ENCODE measurements at regions not wholly inside any gene's neighbourhood (a gene's known extent, or its start where the extent isn't known, plus 50 kb on each side); places are given as distances from the start of the nearest gene placed in this dataset.
"Not testable (repeated sequence)": the region's sequence is repeated elsewhere in the genome, so short reads cannot be mapped to it uniquely, and the experiment has no call there.

- DNase-seq (ENCODE audit: low read depth in 2 of 3, low spot score in 1 of 3) = no peak
Observed at GRCh38 chr19:28136796-28137195, 1076.2 kb downstream of the UQCRFS1 start.

DNA sequence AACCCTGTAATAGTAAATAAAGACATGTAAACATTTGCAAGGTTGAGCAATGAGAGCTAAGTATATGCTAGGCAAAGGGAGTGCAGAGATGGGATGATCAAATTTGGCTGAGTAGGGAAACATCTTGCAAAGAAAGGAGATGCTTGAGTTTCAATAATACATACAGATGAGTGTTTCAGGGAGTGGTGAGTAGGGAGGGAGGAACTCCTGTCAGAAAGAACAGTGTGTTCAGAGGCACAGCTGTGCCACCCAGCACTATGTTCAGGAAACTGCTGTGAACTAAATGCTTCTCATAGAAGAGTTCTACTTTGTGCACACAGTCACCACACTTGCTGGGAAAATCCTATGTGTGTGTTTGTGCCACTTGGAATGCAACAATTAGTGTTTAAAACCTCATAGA, 1077.1 kb downstream of the UQCRFS1 start:
- no peak for DNase-seq (ENCODE audit: low read depth in 2 of 3, low spot score in 1 of 3)

- DNase-seq (ENCODE audit: low read depth in 2 of 3, low spot score in 1 of 3) = no peak
Observed at GRCh38 chr19:28134311-28134710, 1078.6 kb downstream of the UQCRFS1 start.

GRCh38 chr19:28130881-28131280, 1082.1 kb downstream of the UQCRFS1 start:
- DNase-seq (ENCODE audit: low read depth in 2 of 3, low spot score in 1 of 3) = not testable (repeated sequence)

GRCh38 chr19:28130066-28130511, 1082.9 kb downstream of the UQCRFS1 start:
- DNase-seq (ENCODE audit: low read depth in 2 of 3, low spot score in 1 of 3) = no peak

GRCh38 chr19:28128341-28128740, 1084.6 kb downstream of the UQCRFS1 start:
- no peak for DNase-seq (ENCODE audit: low read depth in 2 of 3, low spot score in 1 of 3)

GRCh38 chr19:28126135-28126898, 1086.6 kb downstream of the UQCRFS1 start:
- DNase-seq (ENCODE audit: low read depth in 2 of 3, low spot score in 1 of 3) = no peak

GRCh38 chr19:28122734-28123133, 1090.2 kb downstream of the UQCRFS1 start:
- no peak for DNase-seq (ENCODE audit: low read depth in 2 of 3, low spot score in 1 of 3)

- DNase-seq (ENCODE audit: low read depth in 2 of 3, low spot score in 1 of 3) = no peak
Observed at GRCh38 chr19:28118235-28118634, 1094.7 kb downstream of the UQCRFS1 start.

DNA sequence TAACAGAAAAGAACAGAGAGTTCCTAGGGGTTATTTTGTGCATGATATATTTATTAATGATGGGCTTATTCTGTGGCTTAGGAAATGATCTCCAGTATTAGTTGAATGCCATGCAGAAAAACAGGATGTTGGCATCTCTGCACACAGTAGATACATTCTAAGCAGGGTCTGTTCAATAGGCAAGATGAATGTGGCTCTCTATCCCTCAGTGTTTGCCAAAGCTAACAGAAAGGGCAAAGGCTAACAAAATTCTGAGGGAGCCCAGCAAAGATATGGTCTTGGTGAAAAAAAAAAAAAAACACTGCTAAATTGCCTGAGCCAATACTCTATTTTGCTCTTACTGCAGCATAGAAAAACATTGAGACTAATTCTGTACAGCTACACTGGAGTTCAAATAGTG, 1095.8 kb downstream of the UQCRFS1 start:
- no peak for DNase-seq (ENCODE audit: low read depth in 2 of 3, low spot score in 1 of 3)

DNA sequence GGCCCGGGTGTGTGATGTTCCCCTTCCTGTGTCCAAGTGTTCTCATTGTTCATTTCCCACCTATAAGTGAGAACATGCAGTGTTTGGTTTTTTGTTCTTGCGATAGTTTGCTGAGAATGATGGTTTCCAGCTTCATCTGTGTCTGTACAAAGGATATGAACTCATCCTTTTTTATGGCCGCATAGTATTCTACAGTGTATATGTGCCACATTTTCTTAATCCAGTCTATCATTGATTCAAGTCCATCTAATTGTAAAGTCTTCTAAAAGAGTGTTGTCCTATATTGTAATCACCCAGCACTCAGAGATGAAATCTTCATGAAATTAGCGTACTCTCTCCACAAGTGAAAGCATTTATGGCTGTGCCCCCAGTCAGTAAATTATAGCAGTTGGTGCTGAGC, 1096.6 kb downstream of the UQCRFS1 start:
- DNase-seq (ENCODE audit: low read depth in 2 of 3, low spot score in 1 of 3) = not testable (repeated sequence)

DNA sequence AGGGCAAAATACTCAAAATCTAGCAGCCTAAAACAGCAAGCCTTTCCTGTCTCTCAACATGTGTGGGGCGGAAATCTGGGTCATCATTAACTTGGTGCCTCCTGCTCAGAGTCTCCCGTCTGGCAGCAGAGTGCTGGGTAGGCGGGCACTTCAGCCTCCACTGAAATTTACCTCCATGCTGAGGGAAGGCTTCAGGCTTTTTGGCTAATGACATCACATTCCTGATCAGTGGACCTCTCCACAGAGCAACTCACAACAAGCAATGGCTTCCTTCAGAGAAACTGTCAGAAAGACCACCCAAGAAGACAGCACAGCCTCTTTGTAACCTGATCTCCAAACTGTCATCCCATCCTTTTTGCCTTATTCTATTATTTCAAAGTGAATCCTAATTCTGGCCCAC, 1109.0 kb downstream of the UQCRFS1 start:
- no peak for DNase-seq (ENCODE audit: low read depth in 2 of 3, low spot score in 1 of 3)

GRCh38 chr19:28084659-28085157, 1128.2 kb downstream of the UQCRFS1 start:
- DNase-seq (ENCODE audit: low read depth in 2 of 3, low spot score in 1 of 3) = not testable (repeated sequence)

- DNase-seq (ENCODE audit: low read depth in 2 of 3, low spot score in 1 of 3) = no peak
Observed at GRCh38 chr19:28076628-28077027, 1136.3 kb downstream of the UQCRFS1 start.

- no peak for DNase-seq (ENCODE audit: low read depth in 2 of 3, low spot score in 1 of 3)
Observed at GRCh38 chr19:28075229-28075628, 1137.7 kb downstream of the UQCRFS1 start.

GRCh38 chr19:28074773-28075172, 1138.2 kb downstream of the UQCRFS1 start:
- no peak for DNase-seq (ENCODE audit: low read depth in 2 of 3, low spot score in 1 of 3)

DNA sequence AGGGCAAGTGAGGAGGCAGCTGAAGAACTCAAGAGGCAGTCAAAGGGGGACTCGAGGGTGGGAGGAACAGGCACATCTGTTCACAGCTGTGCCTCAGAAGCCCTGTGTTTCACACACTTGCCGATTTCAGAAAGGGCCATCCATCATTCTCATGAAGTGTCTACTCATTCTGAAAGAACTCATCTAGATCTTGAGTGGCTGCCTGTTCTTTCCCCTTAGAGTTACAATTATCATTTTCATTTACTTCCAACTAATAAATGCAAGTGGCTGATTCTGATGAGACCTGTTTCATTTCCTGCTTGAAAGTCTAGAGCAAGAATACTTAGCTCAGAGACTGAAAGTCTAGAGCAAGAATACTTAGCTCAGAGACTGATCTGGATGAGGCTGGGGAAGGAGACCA, 1145.1 kb downstream of the UQCRFS1 start:
- DNase-seq (ENCODE audit: low read depth in 2 of 3, low spot score in 1 of 3) = no peak

- no peak for DNase-seq (ENCODE audit: low read depth in 2 of 3, low spot score in 1 of 3)
Observed at GRCh38 chr19:28066988-28067387, 1146.0 kb downstream of the UQCRFS1 start.

DNA sequence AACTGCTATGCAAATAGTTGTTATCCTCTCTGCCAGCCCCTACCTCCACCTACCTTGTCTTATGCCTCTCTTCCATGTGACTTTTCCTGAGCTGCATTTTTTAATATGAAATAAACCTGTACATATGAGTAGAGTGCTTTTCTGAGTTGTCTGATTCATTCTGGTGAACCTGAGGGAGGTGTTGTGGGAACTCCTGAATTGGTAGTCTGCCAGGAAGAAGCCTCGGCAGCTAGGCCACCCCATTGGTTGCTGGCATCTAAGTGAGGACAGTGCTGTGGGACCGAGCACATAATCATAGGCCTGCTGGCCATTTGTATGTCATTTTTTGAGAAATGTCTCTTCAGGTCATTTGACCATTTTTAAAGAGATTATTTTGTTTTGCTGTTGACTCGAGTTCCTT, 1146.8 kb downstream of the UQCRFS1 start:
- DNase-seq (ENCODE audit: low read depth in 2 of 3, low spot score in 1 of 3) = no peak

GRCh38 chr19:28065026-28065425, 1147.9 kb downstream of the UQCRFS1 start:
- DNase-seq (ENCODE audit: low read depth in 2 of 3, low spot score in 1 of 3) = no peak

- DNase-seq (ENCODE audit: low read depth in 2 of 3, low spot score in 1 of 3) = no peak
Observed at GRCh38 chr19:28063702-28064101, 1149.2 kb downstream of the UQCRFS1 start.

DNA sequence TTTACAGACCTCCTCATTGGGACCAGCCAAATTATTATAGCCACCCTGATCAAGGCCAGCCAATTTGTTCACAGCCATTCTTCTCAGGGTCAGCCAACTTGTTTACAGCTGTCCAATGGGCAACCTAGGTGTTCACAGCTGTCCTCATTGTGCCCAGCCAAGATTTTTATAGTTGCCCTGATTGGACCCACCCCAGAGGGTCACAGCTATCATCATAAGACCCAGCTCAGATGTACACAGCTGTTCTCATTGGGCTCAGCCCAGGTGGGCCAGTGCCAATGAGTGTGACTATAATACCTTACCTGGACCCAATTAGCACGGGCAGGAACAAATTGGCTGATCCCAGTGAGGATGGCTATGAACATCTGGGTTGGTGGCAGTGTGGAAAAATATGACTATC, 1151.8 kb downstream of the UQCRFS1 start:
- no peak for DNase-seq (ENCODE audit: low read depth in 2 of 3, low spot score in 1 of 3)

DNA sequence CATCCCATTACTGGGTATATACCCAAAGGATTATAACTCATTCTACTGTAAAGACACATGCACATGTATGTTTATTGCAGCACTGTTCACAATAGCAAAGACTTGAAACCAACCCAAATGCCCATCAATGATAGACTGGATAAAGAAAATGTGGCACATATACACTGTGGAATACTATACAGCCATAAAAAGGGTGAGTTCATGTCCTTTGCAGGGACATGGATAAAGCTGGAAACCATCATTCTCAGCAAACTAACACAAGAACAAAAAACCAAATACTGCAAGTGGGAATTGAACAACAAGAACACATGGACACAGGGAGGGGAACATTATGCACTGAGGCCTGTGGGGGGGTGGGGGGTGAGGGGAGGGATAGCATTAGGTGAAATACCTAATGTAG, 1155.9 kb downstream of the UQCRFS1 start:
- DNase-seq (ENCODE audit: low read depth in 2 of 3, low spot score in 1 of 3) = not testable (repeated sequence)

All from stimulated activated CD4-positive, alpha-beta T cell treated with anti-CD3 and anti-CD28 coated beads, Interleukin-12 subunit alpha, Interleukin-12 subunit beta, amount 100 ng/mL, for 48 hours (primary cell).